OCI-LY7 (cell line): ENCODE measurements at regions not wholly inside any gene's neighbourhood (a gene's known extent, or its start where the extent isn't known, plus 50 kb on each side); places are given as distances from the start of the nearest gene placed in this dataset.

Source experiments
- BruUV-seq: library from RNA; stranded (reverse); fragments of 400-500 nt; replicated peaks from 2 replicates; lab custom pipeline; 2021; lab: Mats Ljungman, UMichigan
- CTCF ChIA-PET: fragments of 300-600 bp; sonication (Branson Sonifier 250); formaldehyde crosslinking; loops from one replicate; lab custom pipeline; 2022; ENCODE audit warnings: antibody characterized with exemption; ENCODE audit not compliant: unreplicated experiment; lab: Charles Lee
- POLR2A ChIA-PET: fragments of 300-600 bp; sonication (Branson Sonifier 250); formaldehyde crosslinking; loops from one replicate; lab custom pipeline; 2022; ENCODE audit warnings: antibody characterized with exemption; lab: Charles Lee
- DNase-seq: peaks from one replicate; pipeline ENCODE4 v3.0.0-alpha.2; 2015; ENCODE audit warnings: low spot score
- H2AFZ ChIP-seq: fragments of 200-600 bp; sonication (generic), shearing (Covaris generic); 2 replicates; pipeline ENCODE4 v1.6.1; 2014; ENCODE audit warnings: mild to moderate bottlenecking, antibody characterized with exemption, low read length, moderate library complexity
- H3K27ac ChIP-seq: fragments of 200-600 bp; sonication (generic); 2 replicates; pipeline ENCODE4 v1.5.1; 2014; ENCODE audit warnings: mixed run types, low read depth, mild to moderate bottlenecking, moderate library complexity, low read length, inconsistent platforms; ENCODE audit not compliant: poor library complexity, severe bottlenecking
- H3K36me3 ChIP-seq: fragments of 200-600 bp; sonication (generic); 2 replicates; pipeline ENCODE4 v1.6.1; 2014; ENCODE audit warnings: mild to moderate bottlenecking, antibody characterized with exemption, low read length, moderate library complexity, mixed read lengths; ENCODE audit not compliant: insufficient read depth
- H3K4me1 ChIP-seq: fragments of 200-600 bp; sonication (generic); 2 replicates; pipeline ENCODE4 v1.5.1; 2014; ENCODE audit warnings: mild to moderate bottlenecking, low read length; ENCODE audit not compliant: insufficient read depth, poor library complexity, severe bottlenecking
- H3K4me2 ChIP-seq: fragments of 200-600 bp; sonication (generic); 2 replicates; pipeline ENCODE4 v1.6.1; 2014; ENCODE audit warnings: mild to moderate bottlenecking, low read length
- H3K4me3 ChIP-seq: fragments of 200-600 bp; sonication (generic); 2 replicates; pipeline ENCODE4 v1.5.1; 2014; ENCODE audit warnings: mild to moderate bottlenecking, low read depth, low read length; ENCODE audit not compliant: poor library complexity, severe bottlenecking
- H3K79me2 ChIP-seq: fragments of 200-600 bp; sonication (generic); 2 replicates; pipeline ENCODE4 v1.6.1; 2016; ENCODE audit warnings: low read depth, mild to moderate bottlenecking, low read length, moderate library complexity, mixed read lengths; ENCODE audit not compliant: insufficient read depth
- H3K9me2 ChIP-seq: fragments of 200-600 bp; sonication (generic); 2 replicates; pipeline ENCODE4 v1.6.1; 2016; ENCODE audit warnings: mild to moderate bottlenecking, low read length, mixed read lengths; ENCODE audit not compliant: insufficient read depth
- H3K9me3 ChIP-seq: fragments of 200-600 bp; sonication (generic); 2 replicates; pipeline ENCODE4 v1.6.1; 2014; ENCODE audit warnings: mild to moderate bottlenecking, mixed run types, low read length, mixed read lengths
- H4K20me1 ChIP-seq: fragments of 200-600 bp; sonication (generic); 2 replicates; pipeline ENCODE4 v1.6.1; 2014; ENCODE audit warnings: mild to moderate bottlenecking, antibody characterized with exemption, low read length, moderate library complexity, mixed read lengths; ENCODE audit not compliant: insufficient read depth
- EZH2phosphoT487 ChIP-seq: fragments of 200-600 bp; sonication (generic); IDR thresholded peaks from 2 replicates; pipeline ENCODE4 v1.6.1; 2018; ENCODE audit warnings: low read depth, borderline replicate concordance, mild to moderate bottlenecking, mixed run types, antibody characterized with exemption, low read length, moderate library complexity, mixed read lengths
- intact Hi-C: fragments of 100-400 bp; cut with micrococcal nuclease; formaldehyde crosslinking; loops from one replicate; pipeline ENCODE4 v1.10.0; 2022; ENCODE audit not compliant: unreplicated experiment
- TF ChIP-seq, protein P1 (sequence below): fragments of 200-600 bp; sonication (generic); conservative IDR thresholded peaks from 2 replicates; pipeline ENCODE4 v1.5.1; 2014; ENCODE audit warnings: mild to moderate bottlenecking, antibody characterized with exemption, low read length, moderate library complexity, mixed read lengths

- H4K20me1 ChIP-seq: no peaks in the 10 kb centered on the region
- no TSS peak for BruUV-seq
- TF ChIP-seq EZH2phosphoT487: no peak
- TF ChIP-seq, protein P1, sequence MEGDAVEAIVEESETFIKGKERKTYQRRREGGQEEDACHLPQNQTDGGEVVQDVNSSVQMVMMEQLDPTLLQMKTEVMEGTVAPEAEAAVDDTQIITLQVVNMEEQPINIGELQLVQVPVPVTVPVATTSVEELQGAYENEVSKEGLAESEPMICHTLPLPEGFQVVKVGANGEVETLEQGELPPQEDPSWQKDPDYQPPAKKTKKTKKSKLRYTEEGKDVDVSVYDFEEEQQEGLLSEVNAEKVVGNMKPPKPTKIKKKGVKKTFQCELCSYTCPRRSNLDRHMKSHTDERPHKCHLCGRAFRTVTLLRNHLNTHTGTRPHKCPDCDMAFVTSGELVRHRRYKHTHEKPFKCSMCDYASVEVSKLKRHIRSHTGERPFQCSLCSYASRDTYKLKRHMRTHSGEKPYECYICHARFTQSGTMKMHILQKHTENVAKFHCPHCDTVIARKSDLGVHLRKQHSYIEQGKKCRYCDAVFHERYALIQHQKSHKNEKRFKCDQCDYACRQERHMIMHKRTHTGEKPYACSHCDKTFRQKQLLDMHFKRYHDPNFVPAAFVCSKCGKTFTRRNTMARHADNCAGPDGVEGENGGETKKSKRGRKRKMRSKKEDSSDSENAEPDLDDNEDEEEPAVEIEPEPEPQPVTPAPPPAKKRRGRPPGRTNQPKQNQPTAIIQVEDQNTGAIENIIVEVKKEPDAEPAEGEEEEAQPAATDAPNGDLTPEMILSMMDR: no peak
- DNase-seq: no peak
- peaks cover 26% of the 10 kb centered on the region for H3K36me3 ChIP-seq
- H2AFZ ChIP-seq: no peak overlapping the region
- peak overlapping the region; percentile 9 for H3K27ac ChIP-seq
- no peaks in the 10 kb centered on the region for H3K9me2 ChIP-seq
- ChIA-PET POLR2A (interaction anchor here (0.7 to 8.9 kb wide), 4 partner anchors 11 to 67 kb away, joined by 3 to 143 read pairs (median 4); no protein-coding TSS in a partner anchor), CTCF (no interaction called here)
- no peak overlapping the region for H3K4me3 ChIP-seq
- no peaks in the 10 kb centered on the region for H3K9me3 ChIP-seq
- peaks cover 30% of the 10 kb centered on the region; the same call in 1 of the 2 replicates for H3K79me2 ChIP-seq
- peaks cover 66% of the 10 kb centered on the region for H3K4me1 ChIP-seq
- peak overlapping the region; percentile 22; the same call in 1 of the 2 replicates for H3K4me2 ChIP-seq
- intact Hi-C loops: no loop called here
These were observed 50.6 kb upstream of the ZMYND8 start for GRCh38 chr20:47406849-47407682.

DNA sequence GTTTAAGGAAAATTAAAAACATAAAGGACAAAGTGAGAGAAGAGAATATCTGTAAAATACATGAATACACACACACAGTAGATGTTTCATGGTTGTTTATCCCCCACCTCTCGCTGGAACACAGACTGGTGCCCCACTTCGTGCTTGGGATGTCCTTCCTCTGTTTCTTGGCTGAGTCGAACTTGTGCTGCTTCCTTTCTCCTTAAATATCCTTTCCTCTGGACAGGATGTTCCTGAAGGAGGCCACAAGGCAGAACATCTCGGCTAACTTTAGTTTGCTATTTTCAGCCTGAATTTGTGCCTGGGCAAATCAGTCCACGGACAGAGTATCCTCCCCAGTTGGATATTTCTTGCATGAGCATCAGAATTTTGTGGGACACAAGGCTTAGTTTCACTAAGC lies 54.7 kb upstream of the ZMYND8 start:
- no peak for TF ChIP-seq EZH2phosphoT487
- TF ChIP-seq, protein P1: no peak
- Histone ChIP-seq H3K4me2 (peak overlapping the region; percentile 100), H2AFZ (0 out of 2 replicates have a peak overlapping the region, but pooled peaks have one; percentile 28), H3K4me3 (peak overlapping the region; percentile 75), H3K79me2 (peaks cover 30% of the 10 kb centered on the region; the same call in 1 of the 2 replicates), H3K27ac (peak overlapping the region; percentile 99), H3K4me1 (peaks cover 83% of the 10 kb centered on the region), H3K9me2 (no peaks in the 10 kb centered on the region), H3K9me3 (no peaks in the 10 kb centered on the region), H3K36me3 (peaks cover 15% of the 10 kb centered on the region), H4K20me1 (no peaks in the 10 kb centered on the region)
- BruUV-seq: no TSS peak
- ChIA-PET CTCF (no interaction called here), POLR2A (interaction anchor here (0.6 to 8.9 kb wide), 13 partner anchors 18 to 723 kb away, joined by 3 to 143 read pairs (median 4); partner anchors contain the start of gene NCOA3)
- intact Hi-C loops: no loop called here
- no peak for DNase-seq
